Stimulated activated CD8-positive, alpha-beta memory T cell treated with anti-CD3 and anti-CD28 coated beads, Interleukin-7, amount 100 ng/mL, for 48 hours (primary cell): ENCODE measurements at regions not wholly inside any gene's neighbourhood (a gene's known extent, or its start where the extent isn't known, plus 50 kb on each side); places are given as distances from the start of the nearest gene placed in this dataset.
"Not testable (repeated sequence)": the region's sequence is repeated elsewhere in the genome, so short reads cannot be mapped to it uniquely, and the experiment has no call there.

Experiments used
- DNase-seq, 2 donors: peaks; one replicate each; pipeline ENCODE4 v3.0.0-alpha.2; 2020; ENCODE audit warnings: low read depth in 1 of 2; ENCODE audit errors: extremely low read depth in 1 of 2

DNA sequence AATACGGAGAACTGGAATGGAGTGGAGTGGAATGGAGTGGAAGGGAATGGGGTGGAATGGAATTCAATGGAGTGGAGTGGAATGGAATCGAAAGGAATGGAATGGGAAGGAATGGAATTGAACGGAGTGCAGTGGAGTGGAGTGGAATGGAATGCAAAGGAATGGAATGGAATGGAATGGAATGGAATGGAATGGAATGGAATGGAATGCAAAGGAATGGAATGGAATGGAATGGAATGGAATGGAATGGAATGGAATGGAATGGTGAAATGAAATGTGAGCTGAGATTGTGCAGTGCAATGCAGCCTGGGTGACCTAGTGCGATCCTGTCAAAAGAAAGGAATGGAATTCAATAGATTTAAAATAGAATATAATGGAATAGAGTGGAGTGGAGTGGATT is 357.3 kb upstream of the WSB1 start:
- not testable (repeated sequence) for DNase-seq

DNA sequence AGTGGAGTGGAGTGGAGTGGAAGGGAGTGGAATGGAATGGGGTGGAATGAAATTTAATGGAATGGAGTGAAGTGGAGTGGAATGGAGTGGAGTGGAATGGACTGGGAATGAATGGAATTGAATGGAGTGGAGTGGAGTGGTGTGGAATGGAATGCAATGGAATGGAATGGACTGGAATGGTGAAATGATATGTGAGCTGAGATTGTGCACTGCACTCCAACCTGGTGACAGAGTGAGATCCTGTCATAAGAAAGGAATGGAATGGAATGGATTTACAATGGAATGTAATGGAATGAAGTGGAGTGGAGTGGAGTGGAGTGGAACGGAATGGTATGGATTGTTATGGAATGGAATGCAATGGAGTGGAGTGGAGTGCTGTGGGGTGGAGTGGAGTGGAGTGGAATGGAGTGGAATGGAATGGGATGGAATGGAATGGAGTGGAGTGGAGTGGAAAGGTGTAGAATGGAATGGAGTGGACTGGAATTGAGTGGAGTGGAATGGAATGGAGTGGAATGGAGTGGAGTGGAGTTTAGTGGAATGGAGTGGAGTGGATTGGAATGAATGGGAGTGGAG is 356.1 kb upstream of the WSB1 start:
- DNase-seq, result not testable (repeated sequence)

DNA sequence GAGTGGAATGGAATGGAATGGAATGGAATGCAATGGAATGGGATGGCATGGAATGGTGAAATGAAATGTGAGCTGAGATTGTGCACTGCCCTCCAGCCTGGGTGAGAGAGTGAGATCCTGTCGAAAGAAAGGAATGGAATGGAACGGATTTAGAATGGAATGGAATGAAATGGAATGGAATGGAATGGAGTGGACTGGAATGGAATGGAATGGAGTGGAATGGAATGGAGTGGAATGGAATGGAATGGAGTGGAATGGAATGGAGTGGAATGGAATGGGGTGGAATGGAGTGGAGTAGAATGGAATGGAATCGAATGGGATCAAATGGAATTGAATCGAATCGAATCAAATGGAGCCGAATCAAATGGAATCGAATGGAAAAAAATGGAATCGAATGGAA is 354.2 kb upstream of the WSB1 start:
- not testable (repeated sequence) for DNase-seq

DNA sequence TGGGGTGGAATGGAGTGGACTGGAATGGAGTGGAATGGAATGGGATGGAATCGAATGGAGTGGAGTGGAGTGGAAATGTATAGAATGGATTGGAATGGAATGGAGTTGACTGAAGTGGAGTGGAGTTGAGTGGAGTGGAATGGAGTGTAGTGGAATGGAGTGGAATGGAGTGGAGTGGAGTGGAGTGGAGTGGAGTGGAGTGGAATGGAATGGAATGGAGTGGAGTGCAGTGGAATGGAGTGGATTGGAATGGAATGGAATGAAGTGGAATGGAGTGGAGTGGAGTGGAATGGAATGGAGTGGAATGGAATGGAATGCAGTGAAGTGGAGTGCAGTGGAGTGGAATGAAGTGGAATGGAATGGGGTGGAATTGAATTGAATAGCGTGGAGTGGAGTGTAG is 353.3 kb upstream of the WSB1 start:
- DNase-seq, result not testable (repeated sequence)

DNA sequence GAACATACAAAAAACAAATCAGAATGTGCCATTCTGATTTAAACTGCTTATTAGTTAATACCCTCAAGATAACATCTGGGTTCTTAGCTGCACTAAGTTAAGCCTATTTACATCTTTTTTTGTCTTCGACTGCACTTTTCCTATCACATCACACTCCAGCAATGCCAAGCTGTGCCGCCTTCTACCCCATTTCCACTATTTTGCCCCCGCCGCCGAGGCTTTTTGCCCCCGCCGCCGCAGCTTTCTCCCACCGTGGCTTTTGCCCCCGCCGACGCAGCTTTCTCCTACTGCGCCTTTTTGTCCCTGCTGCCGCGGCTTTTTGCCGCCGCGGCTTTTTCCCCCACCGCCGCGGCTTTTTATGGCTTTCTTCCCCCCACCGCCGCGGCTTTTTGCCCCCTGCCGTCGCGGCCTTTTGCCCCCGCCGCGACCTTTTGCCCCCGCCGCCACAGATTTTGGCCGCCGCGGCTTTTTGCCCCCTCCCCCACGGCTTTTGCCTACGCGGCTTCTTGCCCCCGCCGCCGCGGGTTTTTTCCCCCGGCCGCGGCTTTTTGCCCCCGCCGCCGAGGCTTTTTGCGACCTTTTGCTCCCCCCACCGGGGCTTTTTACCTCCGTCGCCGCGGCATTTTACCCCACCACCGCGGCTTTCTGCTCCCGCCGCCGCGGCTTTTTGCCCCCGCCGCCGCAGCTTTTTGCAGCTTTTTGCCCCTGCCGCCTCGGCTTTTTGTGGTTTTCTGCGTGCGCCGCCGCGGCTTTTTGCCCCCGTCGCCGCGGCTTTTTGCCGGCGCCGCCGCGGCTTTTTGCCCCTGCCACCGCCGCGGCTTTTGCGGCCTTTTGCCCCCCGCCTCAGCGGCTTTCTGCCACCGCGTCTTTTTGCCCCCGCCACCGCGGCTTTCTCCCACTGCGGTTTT is 331.4 kb upstream of the WSB1 start:
- DNase-seq, result no peak

DNA sequence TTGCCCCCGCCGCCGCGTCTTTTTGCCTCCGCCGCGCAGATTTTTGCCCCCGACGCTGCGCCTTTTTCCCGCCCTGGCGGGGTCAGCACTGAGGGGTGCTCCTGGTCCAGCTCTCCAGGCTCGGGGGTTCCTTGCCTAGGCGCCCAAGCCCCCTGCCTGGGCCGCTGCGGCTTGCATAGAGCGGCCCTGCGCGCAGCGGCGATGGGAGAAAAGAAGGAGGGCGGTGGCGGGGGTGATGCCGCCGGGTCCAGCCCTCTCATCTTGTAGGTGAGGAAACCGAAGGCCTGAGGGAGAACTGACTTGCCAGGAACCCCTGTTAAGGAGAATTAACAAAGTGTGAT is 330.8 kb upstream of the WSB1 start:
- no peak for DNase-seq

DNA sequence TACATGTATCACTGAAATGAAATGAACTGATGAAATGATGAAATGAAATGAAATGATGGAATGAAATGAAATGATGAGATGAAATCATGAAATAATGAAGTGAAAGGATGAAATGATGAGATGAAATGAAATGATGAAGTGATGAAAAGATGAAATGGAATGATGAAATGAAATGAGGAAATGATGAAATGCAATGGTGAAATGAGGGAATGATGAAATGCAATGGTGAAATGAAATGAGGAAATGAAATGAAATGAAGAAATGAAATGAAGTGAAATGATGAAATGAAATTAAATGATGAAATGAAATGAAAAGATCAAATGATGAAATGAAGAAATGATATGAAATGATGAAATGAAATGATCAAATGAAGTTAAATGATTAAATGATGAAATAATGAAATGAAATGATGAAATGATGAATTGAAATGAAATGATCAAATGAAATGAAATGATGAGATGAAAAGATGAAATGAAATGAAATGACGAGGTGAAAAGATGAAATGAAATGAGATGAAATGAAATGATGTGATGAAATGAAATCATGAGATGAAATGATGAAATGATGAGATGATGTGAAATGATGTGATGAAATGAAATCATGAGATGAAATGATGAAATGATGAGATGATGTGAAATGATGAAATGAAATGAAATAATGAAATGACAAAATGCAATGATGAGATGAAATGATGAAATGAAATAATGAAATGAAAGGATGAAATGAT is 327.9 kb upstream of the WSB1 start:
- DNase-seq, result not testable (repeated sequence)

DNA sequence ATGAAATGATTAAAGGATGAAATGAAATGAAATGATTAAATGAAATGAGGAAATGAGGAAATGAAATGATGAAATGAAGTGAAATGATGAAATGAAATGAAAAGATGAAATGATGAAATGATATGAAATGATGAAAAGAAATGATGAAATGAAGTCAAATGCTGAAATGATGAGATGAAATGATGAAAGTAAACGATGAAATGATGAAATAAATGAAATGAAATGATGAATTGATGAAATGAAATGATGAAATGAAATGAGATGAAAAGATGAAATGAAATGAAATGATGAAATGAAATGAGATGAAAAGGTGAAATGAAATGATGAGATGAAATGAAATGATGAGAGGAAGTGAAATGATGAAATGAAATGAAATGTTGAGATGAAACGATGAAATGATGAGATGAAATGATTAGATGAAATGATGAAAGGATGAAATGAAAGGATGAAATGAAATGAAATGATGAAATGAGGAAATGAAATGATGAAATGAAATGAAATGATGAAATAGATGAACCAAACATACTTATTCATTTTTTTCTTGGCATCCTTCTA is 327.2 kb upstream of the WSB1 start:
- not testable (repeated sequence) for DNase-seq

DNA sequence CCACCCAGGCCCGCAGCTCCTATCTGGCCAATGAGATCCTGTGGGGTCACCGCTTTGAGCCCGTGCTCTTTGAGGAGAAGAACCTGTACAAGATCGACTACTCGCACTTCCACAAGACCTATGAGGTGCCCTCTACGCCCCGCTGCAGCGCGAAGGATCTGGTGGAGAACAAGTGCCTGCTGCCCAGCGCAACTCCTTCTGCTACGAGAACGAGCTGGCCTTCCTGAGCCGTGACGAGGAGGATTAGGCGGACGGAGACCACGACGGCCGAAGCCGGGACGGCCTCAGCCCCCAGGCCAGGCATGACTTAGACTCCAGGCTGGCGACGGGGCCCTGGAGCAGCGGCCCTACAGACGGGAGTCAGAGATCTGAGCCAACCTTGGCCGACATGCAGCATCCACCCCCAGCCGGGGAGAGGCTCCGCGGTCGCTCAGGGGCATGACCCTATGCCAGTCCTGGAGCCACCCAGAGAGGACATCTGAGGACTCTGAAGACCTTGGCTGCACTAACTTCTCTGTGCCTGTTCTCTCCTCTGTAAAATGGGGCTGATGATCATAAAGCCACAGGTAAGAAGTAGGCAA is 312.0 kb upstream of the WSB1 start:
- DNase-seq, result not testable (repeated sequence)

DNA sequence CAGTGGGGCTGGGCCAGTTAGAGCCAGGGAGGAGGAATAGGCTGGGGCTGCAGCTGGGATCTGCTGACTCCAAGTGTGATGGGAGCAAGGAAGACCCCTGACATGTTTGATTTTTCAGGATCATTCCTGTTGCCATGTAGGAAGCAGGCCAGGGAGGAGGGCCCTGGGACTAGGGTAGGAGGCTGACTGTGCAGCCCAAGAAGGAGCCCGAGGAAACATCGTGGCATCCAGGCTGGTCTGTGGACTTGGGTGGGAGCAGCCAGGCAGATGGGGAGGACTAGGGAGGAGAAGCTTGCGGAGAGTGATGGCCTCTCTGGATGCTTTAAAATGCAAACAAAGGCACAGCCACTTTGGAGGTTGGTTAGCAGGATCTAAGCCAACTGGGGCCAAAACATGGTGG is 311.4 kb upstream of the WSB1 start:
- DNase-seq, result not testable (repeated sequence)

DNA sequence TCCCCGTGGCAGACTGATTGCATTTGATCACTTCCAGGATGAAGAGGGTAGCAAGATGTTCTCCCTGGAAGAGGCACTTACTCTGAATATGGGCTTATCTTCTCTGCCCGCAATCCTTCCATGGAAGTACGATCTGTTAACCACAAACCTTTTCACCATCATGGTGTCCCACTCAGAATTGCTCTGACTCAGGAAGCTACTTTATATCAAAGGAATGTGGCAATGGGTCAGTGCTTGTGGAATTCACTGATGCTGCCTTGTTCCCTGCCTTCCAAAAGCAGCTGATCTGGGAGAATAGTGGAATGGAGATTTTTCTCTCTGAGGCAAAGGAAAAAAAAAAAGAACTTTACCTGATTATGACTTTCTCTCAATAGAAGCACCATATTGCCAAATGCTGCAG is 306.1 kb upstream of the WSB1 start:
- not testable (repeated sequence) for DNase-seq

DNA sequence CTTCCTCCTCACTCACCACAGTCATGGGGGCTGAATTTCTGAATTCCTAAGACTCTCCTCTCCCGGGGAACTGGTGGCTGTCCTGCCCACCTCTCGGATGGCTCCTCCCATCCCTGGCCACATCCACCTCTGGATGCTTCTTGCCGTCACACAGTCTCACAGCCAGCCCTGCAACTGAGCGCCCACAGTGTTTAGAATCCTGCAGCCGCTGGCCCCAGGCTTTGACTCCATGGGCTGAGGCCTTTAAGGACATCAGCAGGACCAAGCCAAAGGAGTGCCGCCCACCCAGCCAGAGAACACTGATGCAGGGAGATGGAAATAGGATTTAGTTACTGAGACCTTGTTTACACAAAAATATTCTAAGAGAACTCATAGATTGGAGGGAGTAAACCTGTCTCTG is 299.3 kb upstream of the WSB1 start:
- not testable (repeated sequence) for DNase-seq

DNA sequence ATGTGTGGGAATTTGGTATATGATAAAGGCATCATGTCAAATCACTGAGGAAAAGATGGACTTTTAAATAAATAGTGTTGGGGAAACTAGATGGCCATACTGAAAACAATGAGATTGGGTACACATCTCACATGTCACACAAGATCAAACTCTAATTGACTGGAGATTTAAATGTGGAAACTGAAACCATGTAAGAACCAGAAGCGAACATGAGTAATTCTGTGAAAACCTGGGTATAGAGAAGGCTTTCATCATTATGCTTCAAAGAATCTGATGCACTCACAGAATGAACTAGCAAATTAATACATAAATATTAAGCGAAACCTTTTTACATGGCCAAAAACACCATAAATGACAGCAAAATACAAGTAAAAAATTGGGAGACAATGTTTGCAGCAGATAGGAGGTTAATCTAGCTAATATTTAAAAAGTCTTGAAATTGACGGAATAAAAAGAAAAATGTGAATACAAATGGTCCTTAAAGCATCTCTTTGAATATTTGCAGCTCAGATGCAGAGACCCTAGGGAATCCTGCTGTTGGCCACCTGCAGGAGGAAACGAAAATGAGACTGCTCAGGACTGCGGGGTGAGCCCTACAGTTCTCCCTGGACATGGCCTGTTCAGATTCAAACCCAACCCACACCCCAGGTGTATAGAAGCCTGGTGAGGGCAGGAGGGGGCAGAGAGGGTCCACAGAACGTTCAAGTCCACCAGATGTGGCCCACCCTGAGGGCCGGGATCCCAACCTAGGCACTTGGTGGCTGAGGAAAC is 297.6 kb upstream of the WSB1 start:
- not testable (repeated sequence) for DNase-seq

DNA sequence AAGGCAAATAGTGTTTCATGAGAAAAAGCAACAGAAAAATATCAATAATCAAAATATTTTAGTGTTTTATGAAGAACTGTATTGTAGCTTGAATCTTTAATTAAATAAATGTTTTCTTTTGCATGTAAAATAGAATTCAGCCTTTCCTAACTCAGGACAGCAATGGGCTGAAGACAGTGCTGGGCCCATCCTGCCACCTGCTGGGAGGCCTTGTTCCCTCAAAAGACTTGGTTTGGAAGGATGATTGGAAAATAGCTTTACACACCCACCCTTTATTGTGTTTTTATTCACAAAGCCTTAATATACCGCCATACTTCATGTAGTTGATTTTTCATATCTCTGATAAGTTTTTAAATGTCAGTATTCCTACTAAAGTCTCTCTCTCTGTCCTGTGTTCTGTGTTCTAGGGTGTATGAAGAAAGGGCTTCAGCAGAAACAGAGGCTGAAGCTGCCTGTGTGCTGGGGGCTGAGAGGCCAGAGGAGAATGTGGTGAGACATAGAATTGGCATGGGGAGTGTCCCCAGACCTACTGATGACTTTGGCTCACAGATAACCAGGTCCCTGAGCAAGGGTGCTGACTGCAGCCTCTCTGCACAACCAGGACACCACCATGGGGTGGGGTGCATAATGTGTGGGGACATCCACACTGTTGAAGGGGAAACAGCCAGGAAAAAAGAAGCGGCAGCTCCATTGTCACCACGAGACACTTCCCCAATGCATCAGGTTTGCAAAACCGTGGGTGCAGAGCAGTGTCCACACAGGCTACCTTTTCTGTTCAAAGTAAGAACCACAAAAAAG is 286.0 kb upstream of the WSB1 start:
- not testable (repeated sequence) for DNase-seq

DNA sequence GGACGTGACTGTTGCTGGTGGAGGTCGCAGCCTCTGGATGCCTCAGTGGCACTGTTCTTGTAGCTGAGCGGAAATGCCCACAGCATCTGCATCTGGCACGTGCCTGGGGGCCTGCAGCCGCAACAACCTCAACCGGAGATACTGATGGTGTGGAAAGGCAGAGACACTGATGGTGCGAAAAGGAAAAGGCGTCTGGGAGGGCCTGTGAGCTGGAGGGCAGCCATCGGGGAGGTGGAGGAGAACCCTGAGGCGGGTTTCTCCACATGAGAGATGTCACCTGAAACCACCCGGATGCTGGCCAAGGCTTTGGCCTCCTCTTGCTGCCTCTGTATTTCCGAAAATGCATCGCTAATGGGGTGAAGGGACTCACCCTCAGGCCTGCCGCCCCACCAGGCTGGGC is 284.8 kb upstream of the WSB1 start:
- no peak for DNase-seq

DNA sequence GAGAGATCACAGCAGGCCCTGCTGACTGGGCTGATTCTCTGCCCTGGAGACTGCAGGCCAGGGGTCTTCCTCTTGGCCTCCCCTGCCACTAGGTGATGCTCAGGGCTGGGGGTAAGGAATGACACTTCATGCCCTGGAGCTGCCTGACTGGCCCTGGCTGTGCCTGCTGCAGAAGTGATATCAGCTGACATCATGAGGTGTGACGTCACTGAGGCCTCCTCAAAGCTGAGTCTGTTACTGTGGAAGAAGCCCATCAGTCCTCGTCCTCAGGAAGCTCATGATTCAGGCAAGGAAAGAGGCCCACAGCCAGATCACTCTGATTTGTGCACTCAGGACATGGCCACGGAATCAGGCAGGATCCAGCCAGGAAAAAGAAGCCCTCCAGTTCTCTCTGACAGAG is 283.8 kb upstream of the WSB1 start:
- DNase-seq, result not testable (repeated sequence)

DNA sequence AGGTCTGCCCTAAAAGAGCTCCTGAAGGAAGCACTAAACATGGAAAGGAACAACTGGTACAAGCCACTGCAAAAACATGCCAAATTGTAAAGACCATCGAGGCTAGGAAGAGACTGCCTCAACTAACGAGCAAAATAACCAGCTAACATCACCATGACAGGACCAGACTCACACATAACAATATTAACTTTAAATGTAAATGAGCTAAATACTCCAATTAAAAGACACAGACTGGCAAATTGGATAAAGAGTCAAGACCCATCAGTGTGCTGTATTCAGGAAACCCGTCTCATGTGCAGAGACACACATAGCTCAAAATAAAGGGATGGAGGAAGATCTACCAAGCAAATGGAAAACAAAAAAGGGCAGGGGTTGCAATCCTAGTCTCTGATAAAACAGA is 263.4 kb upstream of the WSB1 start:
- DNase-seq, result not testable (repeated sequence)

DNA sequence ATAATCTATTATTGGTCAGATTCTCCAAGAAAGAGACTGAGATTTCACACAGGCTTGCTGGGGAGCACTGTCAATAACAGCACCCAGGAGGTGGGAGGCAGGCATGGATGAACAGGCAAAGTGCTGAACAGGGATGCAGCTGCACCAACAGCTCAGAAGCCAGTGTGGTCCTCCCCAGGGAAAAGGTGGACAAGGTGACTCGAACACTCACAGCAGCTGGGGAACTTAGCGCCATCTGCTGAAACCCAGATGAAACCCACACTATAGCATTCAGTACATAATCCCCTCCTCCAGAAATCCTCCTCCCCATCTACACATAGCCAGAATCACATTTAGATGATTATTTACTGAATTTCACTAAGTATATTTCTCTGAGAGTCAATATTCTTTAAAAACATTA is 255.2 kb upstream of the WSB1 start:
- DNase-seq, result no peak

DNA sequence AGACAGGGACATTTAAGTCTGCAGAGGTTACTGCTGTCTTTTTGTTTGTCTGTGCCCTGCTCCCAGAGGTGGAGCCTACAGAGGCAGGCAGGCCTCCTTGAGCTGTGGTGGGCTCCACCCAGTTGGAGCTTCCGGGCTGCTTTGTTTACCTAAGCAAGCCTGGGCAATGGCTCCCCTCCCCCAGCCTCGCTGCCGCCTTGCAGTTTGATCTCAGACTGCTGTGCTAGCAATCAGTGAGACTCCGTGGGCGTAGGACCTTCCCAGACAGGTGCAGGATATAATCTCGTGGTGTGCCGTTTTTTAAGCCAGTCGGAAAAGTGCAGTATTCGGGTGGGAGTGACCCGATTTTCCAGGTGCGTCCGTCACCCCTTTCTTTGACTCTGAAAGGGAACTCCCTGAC is 248.9 kb upstream of the WSB1 start:
- not testable (repeated sequence) for DNase-seq
